ENCODE measurements at regions not wholly inside any gene's neighbourhood (a gene's known extent, or its start where the extent isn't known, plus 50 kb on each side); places are given as distances from the start of the nearest gene placed in this dataset.

DNA sequence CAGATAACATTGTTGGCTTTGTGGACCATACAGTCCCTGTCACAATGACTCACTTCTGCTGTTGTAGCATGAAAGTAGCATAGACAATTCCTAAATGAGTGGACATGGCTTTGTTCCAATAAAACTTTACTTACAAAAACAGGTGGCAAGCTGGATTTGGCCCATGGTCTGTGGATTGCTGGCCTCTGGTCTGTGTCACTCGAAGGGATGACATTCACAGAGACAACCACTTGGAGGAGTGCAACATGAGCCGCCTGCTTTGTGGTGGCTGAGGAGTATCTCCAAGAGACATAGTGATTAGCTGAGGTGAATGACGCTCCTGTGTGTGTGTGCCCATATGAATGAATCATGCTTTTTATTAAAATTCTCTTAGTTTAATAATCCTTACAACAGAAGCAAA lies 81.3 kb upstream of the NRXN3 start:
- TF ChIP-seq, protein P1, sequence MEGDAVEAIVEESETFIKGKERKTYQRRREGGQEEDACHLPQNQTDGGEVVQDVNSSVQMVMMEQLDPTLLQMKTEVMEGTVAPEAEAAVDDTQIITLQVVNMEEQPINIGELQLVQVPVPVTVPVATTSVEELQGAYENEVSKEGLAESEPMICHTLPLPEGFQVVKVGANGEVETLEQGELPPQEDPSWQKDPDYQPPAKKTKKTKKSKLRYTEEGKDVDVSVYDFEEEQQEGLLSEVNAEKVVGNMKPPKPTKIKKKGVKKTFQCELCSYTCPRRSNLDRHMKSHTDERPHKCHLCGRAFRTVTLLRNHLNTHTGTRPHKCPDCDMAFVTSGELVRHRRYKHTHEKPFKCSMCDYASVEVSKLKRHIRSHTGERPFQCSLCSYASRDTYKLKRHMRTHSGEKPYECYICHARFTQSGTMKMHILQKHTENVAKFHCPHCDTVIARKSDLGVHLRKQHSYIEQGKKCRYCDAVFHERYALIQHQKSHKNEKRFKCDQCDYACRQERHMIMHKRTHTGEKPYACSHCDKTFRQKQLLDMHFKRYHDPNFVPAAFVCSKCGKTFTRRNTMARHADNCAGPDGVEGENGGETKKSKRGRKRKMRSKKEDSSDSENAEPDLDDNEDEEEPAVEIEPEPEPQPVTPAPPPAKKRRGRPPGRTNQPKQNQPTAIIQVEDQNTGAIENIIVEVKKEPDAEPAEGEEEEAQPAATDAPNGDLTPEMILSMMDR (IDR thresholded peaks at IDR 0.05): no peak
- TF ChIP-seq POLR2A (IDR thresholded peaks at IDR 0.05) (no peak), POLR2AphosphoS5 (IDR thresholded peaks at IDR 0.05) (no peak)

All from breast epithelium (tissue), 3 donors.